Calu3 (cell line): ENCODE measurements at regions not wholly inside any gene's neighbourhood (a gene's known extent, or its start where the extent isn't known, plus 50 kb on each side); places are given as distances from the start of the nearest gene placed in this dataset.
A peak's percentile ranks its signal among the peaks of the same experiment; 100 is the strongest.

Source experiments
- BruUV-seq: library from RNA; stranded (reverse); fragments of 400-500 nt; replicated peaks from 2 replicates; lab custom pipeline; 2021; lab: Mats Ljungman, UMichigan
- CTCF ChIA-PET: fragments of 300-600 bp; sonication (Branson Sonifier 250); formaldehyde crosslinking; loops from one replicate; lab custom pipeline; 2022; ENCODE audit warnings: antibody characterized with exemption; lab: Charles Lee
- DNase-seq: peaks from one replicate; pipeline ENCODE4 v3.0.0; 2022
- H3K27ac Mint-ChIP-seq: one replicate; pipeline ENCODE4 v1.8.0; 2022; ENCODE audit warnings: mixed read lengths; ENCODE audit not compliant: unreplicated experiment
- H3K27me3 Mint-ChIP-seq: one replicate; pipeline ENCODE4 v1.8.0; 2022; ENCODE audit warnings: mixed read lengths; ENCODE audit not compliant: unreplicated experiment
- H3K36me3 Mint-ChIP-seq: one replicate; pipeline ENCODE4 v1.8.0; 2022; ENCODE audit warnings: mild to moderate bottlenecking, moderate library complexity, mixed read lengths; ENCODE audit not compliant: insufficient read depth, unreplicated experiment
- H3K4me1 Mint-ChIP-seq: one replicate; pipeline ENCODE4 v1.8.0; 2022; ENCODE audit warnings: mild to moderate bottlenecking, low read depth, mixed read lengths; ENCODE audit not compliant: unreplicated experiment
- H3K4me3 Mint-ChIP-seq: one replicate; pipeline ENCODE4 v1.8.0; 2022; ENCODE audit warnings: mild to moderate bottlenecking, low read depth, moderate library complexity, mixed read lengths; ENCODE audit not compliant: unreplicated experiment
- H3K9me3 Mint-ChIP-seq: one replicate; pipeline ENCODE4 v1.8.0; 2022; ENCODE audit warnings: low read depth, mixed read lengths; ENCODE audit not compliant: unreplicated experiment
- CTCF ChIP-seq: fragments of 200-600 bp; IDR thresholded peaks from one replicate; pipeline ENCODE4 v1.8.0; 2022; ENCODE audit warnings: antibody characterized with exemption; ENCODE audit not compliant: unreplicated experiment
- intact Hi-C: fragments of 100-400 bp; cut with micrococcal nuclease; formaldehyde crosslinking; loops from one replicate; pipeline ENCODE4 v1.10.0; 2022; ENCODE audit not compliant: unreplicated experiment

GRCh38 chr2:567496-567864 is 109.7 kb downstream of the TMEM18 start:
- Mint-ChIP-seq H3K4me1 (peaks cover 11% of the 10 kb centered on the region), H3K36me3 (no peaks in the 10 kb centered on the region), H3K27ac (no peak overlapping the region), H3K4me3 (peak overlapping the region; percentile 64), H3K27me3 (no peaks in the 10 kb centered on the region), H3K9me3 (peaks cover 15% of the 10 kb centered on the region)
- no peak for DNase-seq
- intact Hi-C loops: no loop called here
- CTCF ChIA-PET: interaction anchor here (1.0 kb wide), 1 partner anchor 35 kb away, joined by 3 read pairs; no protein-coding TSS in a partner anchor
- no peak for TF ChIP-seq CTCF
- BruUV-seq: no TSS peak

- peaks cover 7% of the 10 kb centered on the region for H3K27me3 Mint-ChIP-seq
- H3K36me3 Mint-ChIP-seq: no peaks in the 10 kb centered on the region
- CTCF ChIA-PET: no interaction called here
- no TSS peak for BruUV-seq
- H3K9me3 Mint-ChIP-seq: peaks cover 10% of the 10 kb centered on the region
- no peak overlapping the region for H3K27ac Mint-ChIP-seq
- DNase-seq: no peak
- no peak overlapping the region for H3K4me3 Mint-ChIP-seq
- peaks cover 11% of the 10 kb centered on the region for H3K4me1 Mint-ChIP-seq
- no peak for TF ChIP-seq CTCF
- intact Hi-C loops: no loop called here
Measured at GRCh38 chr2:566379-567313, 110.6 kb downstream of the TMEM18 start.

- intact Hi-C loops: no loop called here
- Mint-ChIP-seq H3K36me3 (no peaks in the 10 kb centered on the region), H3K9me3 (peaks cover 2% of the 10 kb centered on the region), H3K27me3 (peaks cover 14% of the 10 kb centered on the region), H3K27ac (no peak overlapping the region), H3K4me3 (no peak overlapping the region), H3K4me1 (peaks cover 11% of the 10 kb centered on the region)
- CTCF ChIA-PET: no interaction called here
- no peak for DNase-seq
- no TSS peak for BruUV-seq
- no peak for TF ChIP-seq CTCF
Measured at GRCh38 chr2:564471-565181, 112.6 kb downstream of the TMEM18 start.

- no peak for DNase-seq
- intact Hi-C loops: no loop called here
- H3K27me3 Mint-ChIP-seq: peaks cover 24% of the 10 kb centered on the region
- H3K36me3 Mint-ChIP-seq: no peaks in the 10 kb centered on the region
- H3K9me3 Mint-ChIP-seq: peaks cover 2% of the 10 kb centered on the region
- H3K4me1 Mint-ChIP-seq: peaks cover 7% of the 10 kb centered on the region
- CTCF ChIA-PET: no interaction called here
- no peak overlapping the region for H3K27ac Mint-ChIP-seq
- TF ChIP-seq CTCF: no peak
- no TSS peak for BruUV-seq
- H3K4me3 Mint-ChIP-seq: no peak overlapping the region
Measured at GRCh38 chr2:563512-563911, 113.7 kb downstream of the TMEM18 start.
